Renal cortical epithelial cell (primary cell): ENCODE measurements at regions not wholly inside any gene's neighbourhood (a gene's known extent, or its start where the extent isn't known, plus 50 kb on each side); places are given as distances from the start of the nearest gene placed in this dataset.

Experiments
- DNase-seq: peaks from one replicate; pipeline ENCODE4 v3.0.0-alpha.2; 2011; ENCODE audit warnings: low read depth

GRCh38 chr17:52395308-52395707, 236.8 kb upstream of the CA10 start:
- no peak for DNase-seq

- DNase-seq = no peak
Observed at GRCh38 chr17:52390422-52390821, 231.9 kb upstream of the CA10 start.

- no peak for DNase-seq
Observed at GRCh38 chr17:52389632-52390031, 231.1 kb upstream of the CA10 start.

- DNase-seq = no peak
Observed at GRCh38 chr17:52388941-52389340, 230.4 kb upstream of the CA10 start.

- DNase-seq = no peak
Observed at GRCh38 chr17:52384695-52385094, 226.2 kb upstream of the CA10 start.

- peak; percentile 42 for DNase-seq
Observed at GRCh38 chr17:52383493-52384100, 225.1 kb upstream of the CA10 start.

- no peak for DNase-seq
Observed at GRCh38 chr17:52378860-52379259, 220.3 kb upstream of the CA10 start.

GRCh38 chr17:52376137-52376536, 217.6 kb upstream of the CA10 start:
- no peak for DNase-seq

GRCh38 chr17:52368886-52369285, 210.4 kb upstream of the CA10 start:
- no peak for DNase-seq

- DNase-seq = no peak
Observed at GRCh38 chr17:52357854-52358253, 199.3 kb upstream of the CA10 start.

- DNase-seq = no peak
Observed at GRCh38 chr17:52336796-52337195, 178.3 kb upstream of the CA10 start.

- DNase-seq = peak; percentile 62
Observed at GRCh38 chr17:52306314-52306713, 147.8 kb upstream of the CA10 start.

GRCh38 chr17:52298881-52299280, 140.4 kb upstream of the CA10 start:
- no peak for DNase-seq

- peak; percentile 9 for DNase-seq
Observed at GRCh38 chr17:52297230-52298010, 138.9 kb upstream of the CA10 start.

GRCh38 chr17:52294301-52294700, 135.8 kb upstream of the CA10 start:
- no peak for DNase-seq

- no peak for DNase-seq
Observed at GRCh38 chr17:52287611-52288010, 129.1 kb upstream of the CA10 start.

GRCh38 chr17:52283872-52284271, 125.4 kb upstream of the CA10 start:
- DNase-seq = no peak

GRCh38 chr17:52276381-52277008, 118.0 kb upstream of the CA10 start:
- no peak for DNase-seq

- DNase-seq = no peak
Observed at GRCh38 chr17:52271781-52272180, 113.3 kb upstream of the CA10 start.

GRCh38 chr17:52255347-52255746, 96.8 kb upstream of the CA10 start:
- no peak for DNase-seq

GRCh38 chr17:52244689-52245088, 86.2 kb upstream of the CA10 start:
- DNase-seq = no peak

- DNase-seq = no peak
Observed at GRCh38 chr17:52242268-52242667, 83.8 kb upstream of the CA10 start.

GRCh38 chr17:52237151-52237550, 78.6 kb upstream of the CA10 start:
- DNase-seq = peak; percentile 16
